ENCODE measurements at regions not wholly inside any gene's neighbourhood (a gene's known extent, or its start where the extent isn't known, plus 50 kb on each side); places are given as distances from the start of the nearest gene placed in this dataset.

- DNase-seq (ENCODE audit: low read depth in 1 of 2, low spot score in 1 of 2) (no peak), FAIRE-seq (no peak), ATAC-seq (no peak)
- TF ChIP-seq RARB (CRISPR knock-in tag; IDR thresholded peaks at IDR 0.05) (no peak), PHF8 (IDR thresholded peaks at IDR 0.05; ENCODE audit: borderline replicate concordance, low read depth) (no peak), EHF (CRISPR knock-in tag; IDR thresholded peaks at IDR 0.05) (no peak), POLR2A (IDR thresholded peaks at IDR 0.05; ENCODE audit: low read length) (no peak), HOXA7 (CRISPR knock-in tag; IDR thresholded peaks at IDR 0.05) (no peak), RFX5 (IDR thresholded peaks at IDR 0.05) (no peak), SMC3 (IDR thresholded peaks at IDR 0.05) (no peak), CBX8 (IDR thresholded peaks at IDR 0.05) (no peak), MYC (IDR thresholded peaks at IDR 0.05; ENCODE audit: borderline replicate concordance, low read length) (no peak), TFCP2L1 (CRISPR knock-in tag; IDR thresholded peaks at IDR 0.05) (no peak), HOXB13 (CRISPR knock-in tag; IDR thresholded peaks at IDR 0.05; ENCODE audit: low read depth) (no peak), NR3C1 (IDR thresholded peaks at IDR 0.05) (no peak), ZNF302 (CRISPR knock-in tag; IDR thresholded peaks at IDR 0.05) (no peak), BCL3 (IDR thresholded peaks at IDR 0.05) (no peak), RCOR1 (IDR thresholded peaks at IDR 0.05; ENCODE audit: low read depth, low read length) (no peak), FOSL2 (IDR thresholded peaks at IDR 0.05) (no peak), FOSL2 (CRISPR knock-in tag; IDR thresholded peaks at IDR 0.05) (no peak), JUNB (IDR thresholded peaks at IDR 0.05) (no peak), SREBF2 (IDR thresholded peaks at IDR 0.05) (no peak), MAFK (IDR thresholded peaks at IDR 0.05; ENCODE audit: partially characterized antibody) (no peak)
- POLR2A ChIA-PET: no interaction called here
- H3K9me3 ChIP-seq: 0 out of 3 replicates have a peak, but pooled peaks cover 3% of the 10 kb centered on the region
- 15% methylated on average over 2 of the region's 2 CpGs for WGBS (ENCODE audit: missing lambda C conversion rate)
- CTCF ChIA-PET: no interaction called here
- no peaks in the 10 kb centered on the region for H3K4me1 ChIP-seq
- no peak overlapping the region for H3K4me3 ChIP-seq
- H3K27ac ChIP-seq: no peak overlapping the region
- H3K4me2 ChIP-seq: no peak overlapping the region
These were observed 1548.1 kb upstream of the LRRTM1 start for GRCh38 chr2:81852651-81853050.

- ATAC-seq: no peak
- DNase-seq (ENCODE audit: low read depth in 1 of 2, low spot score in 1 of 2): no peak
- Histone ChIP-seq H3K4me1 (no peaks in the 10 kb centered on the region), H3K9me3 (no peaks in the 10 kb centered on the region; the same call in 2 of the 3 replicates), H3K4me2 (no peak overlapping the region), H3K4me3 (no peak overlapping the region), H3K27ac (no peak overlapping the region)
- FAIRE-seq: no peak
- TF ChIP-seq MAFK (IDR thresholded peaks at IDR 0.05; ENCODE audit: partially characterized antibody) (peak; percentile 59), SREBF2 (IDR thresholded peaks at IDR 0.05) (no peak), EHMT2 (IDR thresholded peaks at IDR 0.05; ENCODE audit: low read depth) (no peak), MYC (IDR thresholded peaks at IDR 0.05; ENCODE audit: borderline replicate concordance, low read length) (no peak), ZSCAN20 (CRISPR knock-in tag; IDR thresholded peaks at IDR 0.05) (no peak), HOXB13 (CRISPR knock-in tag; IDR thresholded peaks at IDR 0.05; ENCODE audit: low read depth) (no peak)
- under 1% methylated on average over 2 of the region's 2 CpGs for WGBS (ENCODE audit: missing lambda C conversion rate)
- POLR2A ChIA-PET: no interaction called here
- CTCF ChIA-PET: interaction anchor here (1.1 kb wide), 1 partner anchor 15 kb away, joined by 3 read pairs; no protein-coding TSS in a partner anchor
These were observed 1535.2 kb upstream of the LRRTM1 start for GRCh38 chr2:81839780-81840179.

GRCh38 chr2:81835321-81836000 lies 1530.9 kb upstream of the LRRTM1 start:
- DNase-seq (ENCODE audit: low read depth in 1 of 2, low spot score in 1 of 2) (no peak), FAIRE-seq (peak; percentile 68)
- no peak for TF ChIP-seq ATOH8 (CRISPR knock-in tag; IDR thresholded peaks at IDR 0.05; ENCODE audit: low read depth)
- no peak for TF ChIP-seq PBX3 (IDR thresholded peaks at IDR 0.05)
- no peak for TF ChIP-seq RFX5 (IDR thresholded peaks at IDR 0.05)
- TF ChIP-seq NPAS2 (CRISPR knock-in tag; IDR thresholded peaks at IDR 0.05; ENCODE audit: borderline replicate concordance): no peak
- TF ChIP-seq HOXB13 (CRISPR knock-in tag; IDR thresholded peaks at IDR 0.05; ENCODE audit: low read depth): no peak
- TF ChIP-seq MAFK (IDR thresholded peaks at IDR 0.05; ENCODE audit: partially characterized antibody): no peak
- TF ChIP-seq MYC (IDR thresholded peaks at IDR 0.05; ENCODE audit: borderline replicate concordance, low read length): no peak
- no peak for TF ChIP-seq EP300 (IDR thresholded peaks at IDR 0.05)
- no peak for TF ChIP-seq BHLHE40 (IDR thresholded peaks at IDR 0.05; ENCODE audit: low read depth, low read length)
- TF ChIP-seq HOXB5 (CRISPR knock-in tag; IDR thresholded peaks at IDR 0.05): no peak
- no peak for TF ChIP-seq CTCF (IDR thresholded peaks at IDR 0.05)
- TF ChIP-seq TP53 (CRISPR knock-in tag; IDR thresholded peaks at IDR 0.05): no peak
- TF ChIP-seq RAD21 (conservative IDR thresholded peaks at IDR 0.05 in 1 of 2, IDR thresholded peaks at IDR 0.05 in 1 of 2): no peak
- no peak for TF ChIP-seq CEBPB (IDR thresholded peaks at IDR 0.05)
- TF ChIP-seq SREBF2 (IDR thresholded peaks at IDR 0.05): no peak

More at GRCh38 chr2:81835321-81836000, 1530.9 kb upstream of the LRRTM1 start:
- H3K4me1 ChIP-seq: no peaks in the 10 kb centered on the region
- no peak for ATAC-seq
- CTCF ChIA-PET: no interaction called here
- H3K9me3 ChIP-seq: peaks cover 7% of the 10 kb centered on the region; the same call in 2 of the 3 replicates
- 4% methylated on average over 2 of the region's 2 CpGs for WGBS (ENCODE audit: missing lambda C conversion rate)
- POLR2A ChIA-PET: no interaction called here
- no peak overlapping the region for H3K4me3 ChIP-seq
- H3K4me2 ChIP-seq: no peak overlapping the region
- H3K27ac ChIP-seq: no peak overlapping the region
